Coronary artery (tissue), 2 donors: ENCODE measurements at regions not wholly inside any gene's neighbourhood (a gene's known extent, or its start where the extent isn't known, plus 50 kb on each side); places are given as distances from the start of the nearest gene placed in this dataset.

Experiments
- DNase-seq: peaks from one replicate; pipeline ENCODE4 v3.0.0-alpha.2; 2017; ENCODE audit warnings: low spot score
- H3K27ac ChIP-seq, 2 donors: fragments of 200-600 bp; sonication (generic); one replicate each; pipeline ENCODE4 v1.5.1; 2016 to 2019
- H3K4me3 ChIP-seq: fragments of 200-600 bp; sonication (generic); 2 replicates; pipeline ENCODE4 v1.5.1; 2016; ENCODE audit warnings: mild to moderate bottlenecking, moderate library complexity
- TF ChIP-seq, protein P1 (sequence below): fragments of 200-600 bp; sonication (generic); IDR thresholded peaks from one replicate; pipeline ENCODE4 v1.5.1; 2019; ENCODE audit warnings: antibody characterized with exemption

- TF ChIP-seq, protein P1, sequence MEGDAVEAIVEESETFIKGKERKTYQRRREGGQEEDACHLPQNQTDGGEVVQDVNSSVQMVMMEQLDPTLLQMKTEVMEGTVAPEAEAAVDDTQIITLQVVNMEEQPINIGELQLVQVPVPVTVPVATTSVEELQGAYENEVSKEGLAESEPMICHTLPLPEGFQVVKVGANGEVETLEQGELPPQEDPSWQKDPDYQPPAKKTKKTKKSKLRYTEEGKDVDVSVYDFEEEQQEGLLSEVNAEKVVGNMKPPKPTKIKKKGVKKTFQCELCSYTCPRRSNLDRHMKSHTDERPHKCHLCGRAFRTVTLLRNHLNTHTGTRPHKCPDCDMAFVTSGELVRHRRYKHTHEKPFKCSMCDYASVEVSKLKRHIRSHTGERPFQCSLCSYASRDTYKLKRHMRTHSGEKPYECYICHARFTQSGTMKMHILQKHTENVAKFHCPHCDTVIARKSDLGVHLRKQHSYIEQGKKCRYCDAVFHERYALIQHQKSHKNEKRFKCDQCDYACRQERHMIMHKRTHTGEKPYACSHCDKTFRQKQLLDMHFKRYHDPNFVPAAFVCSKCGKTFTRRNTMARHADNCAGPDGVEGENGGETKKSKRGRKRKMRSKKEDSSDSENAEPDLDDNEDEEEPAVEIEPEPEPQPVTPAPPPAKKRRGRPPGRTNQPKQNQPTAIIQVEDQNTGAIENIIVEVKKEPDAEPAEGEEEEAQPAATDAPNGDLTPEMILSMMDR: no peak
- DNase-seq: no peak
- Histone ChIP-seq H3K4me3 (no peak overlapping the region), H3K27ac (no peak overlapping the region)
Measured at GRCh38 chr12:89991807-89992590, 283.4 kb upstream of the ATP2B1 start.

- TF ChIP-seq, protein P1: no peak
- no peak overlapping the region for H3K27ac ChIP-seq
- H3K4me3 ChIP-seq: no peak overlapping the region
- DNase-seq: no peak
Measured at GRCh38 chr12:89988188-89988915, 279.7 kb upstream of the ATP2B1 start.

DNA sequence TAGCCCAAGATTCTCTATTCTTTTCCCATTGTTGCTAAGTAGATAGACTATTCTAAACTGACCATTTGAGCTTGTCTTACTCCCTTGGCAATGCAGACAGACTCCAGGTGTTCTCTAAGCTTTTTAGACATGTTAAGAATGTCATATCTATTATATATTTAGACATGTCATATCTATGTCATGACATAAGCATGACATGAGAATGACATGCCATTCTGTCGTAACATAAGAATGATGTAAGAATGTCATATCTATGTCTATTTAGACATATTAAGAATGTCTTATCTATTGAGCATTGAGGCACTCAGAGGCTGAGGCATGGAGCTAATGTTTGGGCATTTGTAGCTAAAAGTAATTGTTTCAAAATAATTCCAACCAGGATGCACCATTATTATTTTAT lies 277.3 kb upstream of the ATP2B1 start:
- no peak overlapping the region for H3K4me3 ChIP-seq
- no peak overlapping the region for H3K27ac ChIP-seq
- DNase-seq: no peak
- TF ChIP-seq, protein P1: no peak

- TF ChIP-seq, protein P1: no peak
- no peak overlapping the region for H3K4me3 ChIP-seq
- no peak overlapping the region for H3K27ac ChIP-seq
- DNase-seq: no peak
Measured at GRCh38 chr12:89984846-89985245, 276.2 kb upstream of the ATP2B1 start.

DNA sequence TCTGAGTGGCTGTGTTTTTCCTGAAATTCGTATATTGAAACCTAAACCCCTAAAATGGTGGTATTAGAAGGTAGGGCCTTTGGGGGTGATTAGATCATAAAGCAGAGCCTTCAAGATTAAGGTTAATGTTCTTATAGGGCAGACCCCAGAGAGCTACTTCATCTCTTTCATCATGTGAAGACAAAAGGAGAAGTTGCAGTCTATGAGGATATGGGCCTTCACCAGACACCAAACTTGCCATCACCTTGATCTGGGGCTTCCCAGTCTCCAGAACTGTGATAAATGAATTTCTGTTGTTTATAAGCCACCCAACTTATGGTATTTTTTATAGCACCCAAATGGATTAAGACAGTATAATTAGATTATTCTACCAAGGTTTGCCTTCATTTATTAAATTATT lies 275.0 kb upstream of the ATP2B1 start:
- no peak overlapping the region for H3K4me3 ChIP-seq
- DNase-seq: no peak
- H3K27ac ChIP-seq: no peak overlapping the region
- TF ChIP-seq, protein P1: no peak

DNA sequence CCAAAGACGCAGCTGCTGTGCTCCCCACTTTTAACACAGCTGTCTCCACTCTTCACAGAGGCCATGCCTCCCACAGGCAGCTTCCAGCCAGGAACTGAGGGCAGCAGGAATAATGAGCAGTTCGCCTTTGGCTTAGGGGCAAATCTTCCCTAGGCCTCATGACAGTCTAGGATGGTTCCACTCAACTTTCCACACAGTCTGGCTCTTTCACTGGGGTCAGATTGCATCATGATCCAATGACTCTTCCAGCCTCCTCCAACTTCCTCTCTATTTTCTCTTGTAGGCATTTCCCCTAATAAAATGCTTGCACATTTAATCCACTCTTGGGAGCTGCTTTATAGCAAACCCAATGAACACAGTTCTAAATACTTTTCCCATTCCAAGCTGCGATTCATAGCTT lies 271.6 kb upstream of the ATP2B1 start:
- no peak for DNase-seq
- no peak overlapping the region for H3K27ac ChIP-seq

More for the DNA sequence above, 271.6 kb upstream of the ATP2B1 start:
- TF ChIP-seq, protein P1: no peak
- H3K4me3 ChIP-seq: no peak overlapping the region
